ENCODE measurements at regions not wholly inside any gene's neighbourhood (a gene's known extent, or its start where the extent isn't known, plus 50 kb on each side); places are given as distances from the start of the nearest gene placed in this dataset.

- no peak for TF ChIP-seq CTCF (IDR thresholded peaks at IDR 0.05; ENCODE audit: extremely low read depth in 1 of 2, insufficient read depth in 1 of 2, low read depth in 1 of 2, low read length in 2 of 2)
- TF ChIP-seq FOS (IDR thresholded peaks at IDR 0.05; ENCODE audit: borderline replicate concordance, insufficient read depth, low read length): no peak
- TF ChIP-seq POLR2A (IDR thresholded peaks at IDR 0.05; ENCODE audit: low read depth, low read length): no peak
- TF ChIP-seq EZH2 (IDR thresholded peaks at IDR 0.05; ENCODE audit: borderline replicate concordance, low read depth, low read length, severe bottlenecking): no peak
- no peak for TF ChIP-seq GATA2 (IDR thresholded peaks at IDR 0.05; ENCODE audit: insufficient read depth, insufficient read length, low read depth, low read length)
Observed at GRCh38 chr10:10850214-10850613, 167.5 kb upstream of the CELF2 start.

Data from endothelial cell of umbilical vein (primary cell).